Spleen (tissue), 11 donors: ENCODE measurements at regions not wholly inside any gene's neighbourhood (a gene's known extent, or its start where the extent isn't known, plus 50 kb on each side); places are given as distances from the start of the nearest gene placed in this dataset.

Source experiments
- DNase-seq: peaks from one replicate; pipeline ENCODE4 v3.0.0-alpha.2; 2020
- H3K27ac ChIP-seq, 8 donors: fragments of 200-600 bp; sonication (generic) in 7 of 8; 1 replicate in 4 of 8; 2 replicates in 4 of 8; pipeline versions ENCODE4 v1.5.0 to v1.8.0; 2016 to 2021; ENCODE audit warnings: inconsistent platforms in 4 of 8, mild to moderate bottlenecking in 4 of 8, moderate library complexity in 1 of 8
- H3K27me3 ChIP-seq, 7 donors: fragments of 200-600 bp; sonication (generic) in 6 of 7; replicated peaks in 1 of 7; 1 replicate in 4 of 7; 2 replicates in 3 of 7; pipeline versions ENCODE4 v1.5.0 to v1.8.0; 2016 to 2021; ENCODE audit warnings: inconsistent platforms in 3 of 7, mild to moderate bottlenecking in 1 of 7
- H3K36me3 ChIP-seq, 6 donors: fragments of 200-600 bp; sonication (generic) in 5 of 6; 1 replicate in 4 of 6; 2 replicates in 2 of 6; pipeline versions ENCODE4 v1.5.0 to v1.8.0; 2016 to 2021; ENCODE audit warnings: inconsistent platforms in 2 of 6
- H3K4me1 ChIP-seq, 6 donors: fragments of 200-600 bp; sonication (generic) in 5 of 6; 1 replicate in 3 of 6; 2 replicates in 3 of 6; pipeline versions ENCODE4 v1.5.0 to v1.8.0; 2016 to 2021; ENCODE audit warnings: inconsistent platforms in 3 of 6
- H3K4me3 ChIP-seq, 8 donors: fragments of 200-600 bp; sonication (generic) in 7 of 8; 1 replicate in 4 of 8; 2 replicates in 4 of 8; pipeline versions ENCODE4 v1.5.0 to v1.8.0; 2016 to 2021; ENCODE audit warnings: inconsistent platforms in 4 of 8, mild to moderate bottlenecking in 4 of 8, moderate library complexity in 2 of 8
- H3K9me3 ChIP-seq, 8 donors: fragments of 200-600 bp; sonication (generic) in 7 of 8; 1 replicate in 4 of 8; 2 replicates in 4 of 8; pipeline versions ENCODE4 v1.5.0 to v1.8.0; 2016 to 2021; ENCODE audit warnings: inconsistent platforms in 4 of 8
- CTCF ChIP-seq, 11 experiments: fragments of 200-600 bp in 7 of 11; fragments of 450-650 bp in 4 of 11; sonication (generic) in 4 of 11; IDR thresholded peaks in 8 of 11; conservative IDR thresholded peaks in 3 of 11; 1 replicate in 7 of 11; 2 replicates in 4 of 11; pipeline versions ENCODE4 v1.4.0 to v1.8.0; 2016 to 2021; ENCODE audit warnings: antibody characterized with exemption in 11 of 11, inconsistent platforms in 4 of 11, mild to moderate bottlenecking in 1 of 11
- POLR2A ChIP-seq, 3 donors: fragments of 450-650 bp; IDR thresholded peaks; one replicate each; pipeline ENCODE4 v1.5.1; 2017; ENCODE audit warnings: antibody characterized with exemption in 3 of 3, mild to moderate bottlenecking in 1 of 3
- POLR2AphosphoS5 ChIP-seq, 3 donors: sonication (generic); formaldehyde crosslinking; IDR thresholded peaks; one replicate each; pipeline ENCODE4 v1.5.1; 2017; ENCODE audit warnings: antibody characterized with exemption in 3 of 3
- WGBS, 5 donors: extraction: QIAGEN DNeasy Blood & Tissue Kit in 3 of 5; methylation state at CpG; one replicate each; pipeline versions ENCODE4 v1.1.5 to v1.1.7; 2013 to 2018; 5-methylcytosine and 5-hydroxymethylcytosine counted together
- intact Hi-C: fragments of 100-400 bp; cut with DNase I; formaldehyde crosslinking; loops from one replicate; pipeline ENCODE4 v1.15.0; 2023; ENCODE audit warnings: low total_unique reads
- donor health status: healthy with polysubstance abuse.
- donor health status: DM: no; HTN: no; CAD: no; lungs with moderate emphysema.
- donor health status: DM: no; HTN: no; CAD: no.
- donor health status: Bipolar disorder and iron deficiency.
- donor health status: healthy.
- donor health status: DM: no; HTN: no; CAD: no.
- donor health status: DM: yes; HTN: yes; CAD: no.

GRCh38 chr3:105957722-105958121 is 88.9 kb upstream of the CBLB start:
- no peak overlapping the region for H3K27ac ChIP-seq
- no peak for TF ChIP-seq POLR2A (IDR thresholded peaks at IDR 0.05)
- TF ChIP-seq POLR2AphosphoS5 (IDR thresholded peaks at IDR 0.05), result no peak
- TF ChIP-seq CTCF (IDR thresholded peaks at IDR 0.05 in 8 of 11, conservative IDR thresholded peaks at IDR 0.05 in 3 of 11), result no peak
- WGBS, 5 donors, result 92 to 97% (median 95%) methylated on average over 5 of the region's 5 CpGs
- no peak for DNase-seq
- no peaks in the 10 kb centered on the region for H3K4me1 ChIP-seq
- H3K36me3 ChIP-seq, result no peaks in the 10 kb centered on the region
- no peaks in the 10 kb centered on the region for H3K27me3 ChIP-seq
- intact Hi-C loops, result no loop called here
- H3K9me3 ChIP-seq, result no peaks in the 10 kb centered on the region
- no peak overlapping the region for H3K4me3 ChIP-seq

DNA sequence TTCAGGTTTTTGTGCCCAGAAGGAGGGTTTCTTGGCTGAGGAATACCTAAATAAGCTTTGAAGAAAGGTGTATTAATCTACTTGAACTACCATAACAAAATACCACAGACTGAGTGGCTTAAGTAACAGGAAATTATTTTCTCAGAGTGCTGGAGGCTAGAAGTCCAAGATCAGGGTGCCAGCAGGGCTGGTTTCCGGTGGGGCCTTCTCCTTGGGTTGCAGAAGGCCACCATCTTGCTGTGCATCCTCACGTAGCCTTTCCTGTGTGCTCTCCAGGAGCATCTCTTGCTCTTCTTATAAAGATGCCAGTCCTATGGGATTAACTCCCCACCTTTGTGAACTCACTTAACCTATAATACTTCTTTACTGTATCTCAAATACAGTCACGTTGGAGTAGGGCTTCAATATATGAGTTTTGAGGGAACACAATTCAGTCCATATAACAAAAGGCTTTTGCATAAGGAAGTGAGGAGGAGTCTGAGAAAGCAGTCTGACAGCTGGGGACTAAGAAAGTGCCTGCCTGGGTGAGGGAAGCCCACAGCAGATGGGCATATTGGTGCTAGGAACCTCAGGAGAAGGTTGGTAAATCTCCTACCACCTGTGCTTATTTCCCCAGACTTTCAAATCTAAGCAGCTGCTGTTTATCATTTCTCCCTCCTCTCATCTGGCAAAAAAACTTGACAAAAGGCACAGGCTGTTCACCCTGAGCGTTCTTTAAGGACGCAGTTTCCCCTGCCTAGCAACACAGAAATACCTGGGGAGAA is 89.6 kb upstream of the CBLB start:
- no peak for TF ChIP-seq POLR2A (IDR thresholded peaks at IDR 0.05)
- no peak for TF ChIP-seq POLR2AphosphoS5 (IDR thresholded peaks at IDR 0.05)
- no peak for TF ChIP-seq CTCF (IDR thresholded peaks at IDR 0.05 in 8 of 11, conservative IDR thresholded peaks at IDR 0.05 in 3 of 11)
- WGBS, 5 donors, result 93 to 98% (median 96%) methylated on average over 5 of the region's 5 CpGs
- Histone ChIP-seq H3K4me3 (no peak overlapping the region), H3K27me3 (no peaks in the 10 kb centered on the region), H3K36me3 (no peaks in the 10 kb centered on the region), H3K27ac (no peak overlapping the region), H3K4me1 (peaks cover 0 to 3% (median 0%) of the 10 kb centered on the region in 6 donors), H3K9me3 (no peaks in the 10 kb centered on the region)
- DNase-seq, result no peak
- intact Hi-C loops, result no loop called here

- DNase-seq, result no peak
- WGBS, 5 donors, result 81 to 95% (median 84%) methylated on average over 3 of the region's 3 CpGs
Observed at GRCh38 chr3:105959851-105960250, 91.0 kb upstream of the CBLB start.

More at GRCh38 chr3:105959851-105960250, 91.0 kb upstream of the CBLB start:
- H3K27me3 ChIP-seq, result no peaks in the 10 kb centered on the region
- peaks cover 0 to 3% (median 0%) of the 10 kb centered on the region in 6 donors for H3K4me1 ChIP-seq
- H3K4me3 ChIP-seq, result no peak overlapping the region
- H3K36me3 ChIP-seq, result no peaks in the 10 kb centered on the region
- H3K9me3 ChIP-seq, result no peaks in the 10 kb centered on the region
- intact Hi-C loops, result no loop called here
- TF ChIP-seq CTCF (IDR thresholded peaks at IDR 0.05 in 8 of 11, conservative IDR thresholded peaks at IDR 0.05 in 3 of 11) (no peak), POLR2A (IDR thresholded peaks at IDR 0.05) (no peak), POLR2AphosphoS5 (IDR thresholded peaks at IDR 0.05) (no peak)
- H3K27ac ChIP-seq, result no peak overlapping the region
